CD4-positive, alpha-beta T cell treated with Interferon alpha-2 for 1 hour (primary cell): ENCODE measurements at regions not wholly inside any gene's neighbourhood (a gene's known extent, or its start where the extent isn't known, plus 50 kb on each side); places are given as distances from the start of the nearest gene placed in this dataset.
"Not testable (repeated sequence)": the region's sequence is repeated elsewhere in the genome, so short reads cannot be mapped to it uniquely, and the experiment has no call there.

Experiments used
- DNase-seq, 2 donors: peaks; one replicate each; pipeline ENCODE4 v3.0.0-alpha.2; 2020 to 2022

DNA sequence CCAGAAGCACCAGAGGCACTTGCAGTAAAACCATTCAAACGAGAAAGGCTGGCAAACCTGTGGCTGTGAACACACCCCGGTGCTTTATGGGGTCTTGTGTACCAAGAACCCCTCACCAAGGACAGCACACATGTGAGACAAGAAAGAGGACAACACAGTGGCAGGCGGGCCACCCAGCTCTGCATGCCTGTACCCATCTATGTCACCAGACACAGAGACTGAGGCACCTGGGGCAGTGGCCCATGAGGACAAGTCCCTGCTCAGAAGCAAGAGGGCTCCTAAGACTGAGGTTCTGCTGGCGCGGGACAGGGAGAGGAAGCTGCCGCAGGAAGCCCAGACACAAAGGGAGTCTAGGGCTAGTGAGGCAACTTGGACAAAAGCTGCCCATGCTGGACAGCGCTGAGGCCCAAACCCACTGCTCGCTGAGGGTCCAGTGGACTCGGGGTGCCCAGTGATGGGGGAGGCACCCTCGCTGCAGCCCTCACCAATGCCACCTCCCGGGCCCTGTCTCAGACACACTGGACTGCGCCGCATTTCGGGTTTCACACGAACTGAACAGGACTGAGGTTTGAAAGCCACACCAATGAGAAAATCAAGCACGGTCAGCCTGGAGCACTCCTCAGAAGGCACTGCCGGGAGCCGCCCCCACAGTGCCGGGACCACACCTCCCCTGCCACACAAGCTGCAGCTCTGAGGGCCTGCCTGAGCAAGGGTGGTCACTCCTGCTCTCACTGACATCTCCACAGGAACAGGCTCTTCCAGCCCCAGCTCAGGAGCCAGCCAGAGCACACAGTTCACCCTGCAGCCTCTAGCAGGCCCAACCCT lies 232.7 kb downstream of the TUBA3C start:
- no peak for DNase-seq

DNA sequence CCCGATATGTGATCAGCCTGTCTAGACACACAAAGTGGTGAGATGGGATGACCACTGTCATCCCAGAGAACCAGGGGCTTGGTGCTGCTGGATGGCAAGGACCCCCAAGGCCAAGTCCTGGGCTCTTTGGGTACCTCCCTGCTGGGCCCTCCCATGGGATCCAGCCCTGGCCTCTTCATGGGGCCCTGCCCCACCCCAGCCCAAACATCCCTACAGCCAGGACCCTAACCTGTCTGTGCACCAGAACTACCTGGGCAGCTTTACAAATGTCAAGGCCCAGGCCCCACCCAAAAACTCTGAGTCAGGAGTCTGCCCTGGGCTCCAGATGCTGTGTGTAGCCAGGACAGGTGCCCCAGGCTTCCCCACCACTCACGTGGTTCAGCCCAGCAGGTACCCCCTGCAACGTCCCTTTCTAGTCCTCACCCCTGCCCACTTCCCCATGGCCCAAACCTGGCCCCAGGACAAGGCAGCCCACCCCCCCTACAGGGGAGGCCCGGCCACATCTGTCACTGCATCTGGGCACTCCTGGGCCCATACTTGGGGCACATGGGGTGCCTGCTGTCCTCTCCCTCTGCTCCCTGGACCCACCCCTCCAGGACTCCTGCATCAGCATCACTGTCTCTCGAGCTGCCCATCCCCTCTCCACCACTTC lies 233.5 kb downstream of the TUBA3C start:
- DNase-seq: no peak

- no peak for DNase-seq
Measured at GRCh38 chr13:18947376-18947977, 234.1 kb downstream of the TUBA3C start.

DNA sequence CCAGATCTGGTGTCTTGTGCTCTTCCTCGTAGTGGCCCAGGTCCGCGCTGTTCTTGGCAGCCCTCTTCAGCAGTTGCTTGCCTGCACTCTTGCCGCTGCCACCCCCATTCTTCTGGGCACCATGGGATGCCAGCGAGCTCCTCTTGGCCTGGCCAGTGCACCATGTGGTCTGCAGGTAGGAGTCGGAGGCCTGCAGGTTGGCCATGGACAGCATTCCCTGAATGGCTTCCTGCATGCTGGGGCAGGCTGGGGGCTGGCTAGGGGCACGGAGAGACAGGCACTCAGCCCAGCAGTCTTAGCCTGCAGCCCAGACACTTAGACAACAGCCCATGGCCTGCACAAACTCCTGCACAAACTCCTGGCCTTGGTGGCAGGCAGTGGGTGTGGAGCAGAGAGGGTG lies 234.9 kb downstream of the TUBA3C start:
- no peak for DNase-seq

- DNase-seq: no peak
Measured at GRCh38 chr13:18944501-18945068, 237.0 kb downstream of the TUBA3C start.

DNA sequence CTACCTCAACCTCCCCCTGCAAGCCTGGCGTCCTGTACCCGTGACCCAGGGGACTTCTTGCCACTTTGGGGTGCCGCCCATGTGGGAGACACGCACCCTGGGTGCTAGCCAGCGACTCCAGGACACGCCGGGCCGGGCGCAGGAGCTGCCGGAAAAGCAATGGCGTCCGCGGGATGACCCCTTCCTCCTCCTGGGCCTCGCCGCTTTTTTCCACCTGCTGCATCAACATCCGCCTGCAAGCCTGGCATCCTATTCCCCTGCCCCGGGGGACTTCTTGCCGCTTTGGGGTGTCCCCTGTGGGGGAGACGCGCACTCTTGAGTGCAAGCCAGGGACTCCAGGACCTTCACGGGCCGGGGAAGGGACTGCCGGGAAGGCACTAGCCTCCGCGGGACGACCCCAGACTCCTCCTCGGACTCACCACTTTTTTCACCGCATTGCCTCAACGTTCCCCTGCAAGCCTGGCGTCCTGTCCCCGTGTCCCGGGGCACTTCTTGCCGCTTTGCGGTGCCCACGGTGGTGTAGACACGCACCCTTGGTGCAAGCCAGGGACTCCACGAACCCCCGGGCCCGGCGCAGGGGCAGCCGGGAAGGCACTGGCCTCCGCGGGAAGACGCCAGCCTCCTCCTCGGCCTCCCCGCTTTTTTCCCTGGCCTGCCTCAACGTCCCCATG lies 237.8 kb downstream of the TUBA3C start:
- no peak for DNase-seq

GRCh38 chr13:18943273-18943672 lies 238.4 kb downstream of the TUBA3C start:
- no peak for DNase-seq

- no peak for DNase-seq
Measured at GRCh38 chr13:18936104-18936503, 245.5 kb downstream of the TUBA3C start.

- no peak for DNase-seq
Measured at GRCh38 chr13:18921063-18921462, 260.6 kb downstream of the TUBA3C start.

- DNase-seq: not testable (repeated sequence)
Measured at GRCh38 chr13:18905096-18905495, 276.5 kb downstream of the TUBA3C start.

DNA sequence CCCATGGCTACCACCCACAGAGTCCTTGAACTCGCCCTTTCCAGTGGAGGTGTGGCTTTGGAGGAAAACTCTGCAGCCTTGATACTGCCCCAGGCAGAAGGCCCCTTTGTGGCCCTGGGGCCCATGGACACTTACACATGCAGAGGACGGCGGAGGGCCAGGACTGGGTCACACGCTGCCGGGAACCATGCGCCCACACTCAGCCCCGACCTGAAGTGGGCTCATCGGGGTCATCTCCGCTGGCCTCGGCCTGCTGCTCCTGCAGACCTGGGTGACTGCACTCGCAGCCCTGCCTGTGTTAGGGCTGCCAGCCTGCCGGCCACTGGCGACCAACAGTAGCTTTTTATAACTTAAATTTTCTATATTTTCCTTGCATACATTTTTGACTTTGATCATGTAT lies 286.2 kb downstream of the TUBA3C start:
- not testable (repeated sequence) for DNase-seq

GRCh38 chr13:18891242-18891641 lies 290.4 kb downstream of the TUBA3C start:
- DNase-seq: not testable (repeated sequence)

DNA sequence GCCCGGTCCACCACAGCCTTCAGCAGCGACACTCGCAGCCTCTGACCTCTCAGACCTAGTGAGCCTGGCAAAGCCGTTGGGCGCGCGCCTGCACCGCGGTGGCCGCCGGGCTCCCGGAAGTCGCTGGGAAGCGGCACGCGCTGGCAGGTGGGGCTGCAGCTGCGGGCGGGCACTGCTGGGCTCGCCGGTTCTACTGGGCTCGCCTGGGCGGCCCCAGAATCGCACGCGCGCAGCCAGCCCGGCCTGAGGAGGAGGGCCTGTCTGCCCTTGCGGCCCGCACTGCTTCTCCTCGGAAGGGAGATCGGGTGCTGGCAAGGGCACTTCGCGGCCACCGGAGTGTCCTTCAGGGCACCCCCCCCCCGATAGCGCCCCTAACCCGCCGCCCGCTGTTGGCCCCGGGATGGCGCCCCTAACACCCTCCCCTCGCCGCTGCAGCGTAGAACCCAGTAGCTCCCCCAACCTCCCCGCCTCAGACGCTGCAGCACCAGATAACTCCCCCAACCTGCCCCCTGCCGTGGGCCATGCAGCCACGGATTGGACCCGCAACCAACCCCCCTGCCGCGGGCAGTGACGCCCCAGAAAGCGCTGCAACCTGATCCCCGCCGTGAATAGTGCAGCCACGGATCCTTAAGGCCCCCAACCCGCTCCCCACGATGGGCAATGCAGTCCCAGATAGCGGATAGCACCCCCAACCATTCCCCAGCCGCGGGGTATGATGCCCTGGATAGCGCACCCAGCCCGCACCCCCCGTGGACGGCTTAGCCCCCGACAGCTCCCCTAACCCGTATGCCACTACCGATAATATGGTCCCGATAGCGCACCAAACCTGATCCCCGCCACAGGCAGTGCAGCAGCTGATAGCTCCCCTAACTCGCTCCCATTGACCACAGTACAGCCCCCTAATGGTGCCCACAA lies 306.5 kb downstream of the TUBA3C start:
- not testable (repeated sequence) for DNase-seq

- not testable (repeated sequence) for DNase-seq
Measured at GRCh38 chr13:18870557-18870956, 311.1 kb downstream of the TUBA3C start.

DNA sequence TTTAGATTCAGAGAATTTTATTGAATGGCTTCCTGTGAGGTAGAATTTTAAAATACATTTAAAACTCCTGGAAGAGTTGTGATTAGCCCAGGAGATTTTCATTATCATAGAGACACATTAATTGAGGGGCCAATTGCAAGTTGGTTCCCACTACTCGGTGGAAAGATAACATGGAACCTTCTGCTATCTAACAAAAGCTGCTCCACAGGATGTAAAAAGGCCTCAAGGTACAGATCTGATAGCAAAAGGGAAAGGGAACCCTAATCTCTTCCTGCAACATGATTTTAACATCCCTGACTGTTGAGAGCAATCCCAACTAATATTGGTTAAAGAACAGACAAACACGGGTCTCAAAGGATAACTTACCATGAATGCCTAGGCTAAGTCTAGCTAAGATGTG lies 312.3 kb downstream of the TUBA3C start:
- DNase-seq: not testable (repeated sequence)

GRCh38 chr13:18837986-18838629 lies 343.5 kb downstream of the TUBA3C start:
- DNase-seq: not testable (repeated sequence)

DNA sequence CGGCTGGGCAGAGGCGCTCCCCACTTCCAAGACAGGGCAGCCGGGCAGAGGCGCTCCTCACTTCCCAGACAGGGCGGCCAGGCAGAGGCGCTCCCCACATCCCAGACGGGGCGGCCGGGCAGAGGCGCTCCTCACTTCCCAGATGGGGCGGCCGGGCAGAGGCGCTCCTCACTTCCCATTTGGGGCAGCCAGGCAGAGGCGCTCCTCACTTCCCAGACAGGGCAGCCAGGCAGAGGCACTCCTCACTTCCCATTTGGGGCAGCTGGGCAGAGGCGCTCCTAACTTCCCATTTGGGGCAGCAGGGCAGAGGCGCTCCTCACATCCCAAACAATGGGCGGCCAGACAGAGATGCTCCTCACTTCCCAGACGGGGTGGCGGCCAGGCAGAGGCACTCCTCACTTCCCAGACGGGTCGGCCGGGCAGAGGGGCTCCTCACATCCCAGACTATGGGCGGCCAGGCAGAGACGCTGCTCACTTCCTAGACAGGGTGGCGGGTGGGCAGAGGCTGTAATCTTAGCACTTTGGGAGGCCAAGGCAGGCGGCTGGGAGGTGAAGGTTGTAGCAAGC lies 344.4 kb downstream of the TUBA3C start:
- not testable (repeated sequence) for DNase-seq

DNA sequence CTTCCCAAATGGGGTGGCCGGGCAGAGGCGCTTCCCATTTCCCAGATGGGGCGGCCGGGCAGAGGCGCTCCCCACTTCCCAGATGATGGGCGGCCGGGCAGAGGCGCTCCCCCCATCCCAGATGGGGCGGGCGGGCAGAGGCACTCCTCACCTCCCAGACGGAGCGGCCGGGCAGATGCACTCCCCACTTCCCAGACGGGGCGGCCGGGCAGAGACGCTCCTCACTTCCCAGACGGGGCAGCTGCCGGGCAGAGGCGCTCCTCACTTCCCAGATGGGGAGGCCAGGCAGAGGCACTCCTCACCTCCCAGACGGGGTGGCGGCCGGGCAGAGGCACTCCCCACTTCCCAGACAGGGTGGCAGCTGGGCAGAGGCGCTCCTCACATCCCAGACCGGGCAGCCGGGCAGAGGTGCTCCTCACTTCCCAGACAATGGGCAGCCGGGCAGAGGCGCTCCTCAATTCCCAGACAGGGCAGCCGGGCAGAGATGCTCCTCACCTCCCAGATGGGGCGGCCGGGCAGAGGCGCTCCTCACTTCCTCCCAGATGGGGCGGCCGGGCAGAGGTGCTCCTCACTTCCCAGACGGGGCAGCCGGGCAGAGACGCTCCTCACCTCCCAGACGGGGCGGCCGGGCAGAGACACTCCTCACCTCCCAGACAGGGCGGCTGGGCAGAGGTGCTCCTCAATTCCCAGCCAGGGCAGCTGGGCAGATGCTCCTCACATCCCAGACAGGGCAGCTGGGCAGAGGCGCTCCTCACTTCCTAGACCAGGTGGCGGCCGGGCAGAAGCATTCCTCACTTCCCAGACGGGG lies 345.0 kb downstream of the TUBA3C start:
- DNase-seq: not testable (repeated sequence)

GRCh38 chr13:18835754-18836153 lies 345.9 kb downstream of the TUBA3C start:
- DNase-seq: not testable (repeated sequence)

DNA sequence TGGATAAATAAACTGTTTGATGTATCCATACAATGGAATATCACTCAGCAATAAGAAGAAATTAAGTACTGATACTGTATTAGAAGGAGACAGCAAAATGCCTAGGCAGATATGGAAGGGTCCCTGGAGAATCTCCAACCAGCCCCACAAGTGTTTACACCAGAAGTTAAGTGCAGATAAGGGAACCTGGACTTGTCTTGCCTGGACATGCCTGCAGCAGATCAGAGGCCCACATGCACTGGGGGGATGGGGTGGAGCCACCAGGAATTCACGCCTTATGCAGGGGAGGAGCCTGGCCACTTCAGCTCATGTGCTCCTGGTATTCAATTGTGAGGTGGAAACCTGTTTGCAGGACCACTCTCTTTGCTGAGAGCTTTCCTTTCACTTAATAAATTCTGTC lies 356.9 kb downstream of the TUBA3C start:
- not testable (repeated sequence) for DNase-seq
